NB4 (cell line): ENCODE measurements at regions not wholly inside any gene's neighbourhood (a gene's known extent, or its start where the extent isn't known, plus 50 kb on each side); places are given as distances from the start of the nearest gene placed in this dataset.

ENCODE experiments used
- DNase-seq: peaks from one replicate; pipeline ENCODE4 v3.0.0; 2010; ENCODE audit warnings: low read depth
- H3K4me3 ChIP-seq: one replicate; pipeline ENCODE4 v1.5.1; 2011; ENCODE audit warnings: mild to moderate bottlenecking, low read depth, low read length, moderate library complexity
- CTCF ChIP-seq: IDR thresholded peaks from one replicate; pipeline ENCODE4 v1.5.1; 2012; ENCODE audit warnings: low read depth, low read length
- MAX ChIP-seq: IDR thresholded peaks from 2 replicates; pipeline ENCODE4 v1.6.1; 2011; ENCODE audit warnings: low read depth, low read length
- MYC ChIP-seq: IDR thresholded peaks from 2 replicates; pipeline ENCODE4 v1.6.1; 2011; ENCODE audit warnings: low read depth, low read length
- POLR2A ChIP-seq: IDR thresholded peaks from 2 replicates; pipeline ENCODE4 v1.6.1; 2011; ENCODE audit warnings: mild to moderate bottlenecking; ENCODE audit not compliant: insufficient read length; ENCODE audit errors: extremely low read depth

GRCh38 chr7:67743501-67743900 lies 746.9 kb downstream of the TYW1 start:
- no peak for TF ChIP-seq MAX
- no peak for DNase-seq

GRCh38 chr7:67752227-67752626 lies 755.6 kb downstream of the TYW1 start:
- H3K4me3 ChIP-seq: no peak overlapping the region
- TF ChIP-seq POLR2A (no peak), CTCF (no peak), MAX (no peak), MYC (no peak)
- DNase-seq: no peak

More at GRCh38 chr7:67743501-67743900, 746.9 kb downstream of the TYW1 start:
- H3K4me3 ChIP-seq: no peak overlapping the region

GRCh38 chr7:67753891-67754290 lies 757.3 kb downstream of the TYW1 start:
- TF ChIP-seq MYC: no peak
- TF ChIP-seq MAX: no peak
- no peak for TF ChIP-seq CTCF
- no peak for TF ChIP-seq POLR2A
- no peak for DNase-seq
- no peak overlapping the region for H3K4me3 ChIP-seq

- no peak for TF ChIP-seq POLR2A
- no peak for TF ChIP-seq CTCF
- no peak for TF ChIP-seq MYC
- no peak for TF ChIP-seq MAX
- no peak for DNase-seq
- no peak overlapping the region for H3K4me3 ChIP-seq
Measured at GRCh38 chr7:67754651-67755050, 758.0 kb downstream of the TYW1 start.

GRCh38 chr7:67758551-67758950 lies 761.9 kb downstream of the TYW1 start:
- no peak overlapping the region for H3K4me3 ChIP-seq
- DNase-seq: no peak
- TF ChIP-seq POLR2A (no peak), MAX (no peak), MYC (no peak), CTCF (no peak)

- no peak overlapping the region for H3K4me3 ChIP-seq
- DNase-seq: no peak
- no peak for TF ChIP-seq CTCF
- TF ChIP-seq POLR2A: no peak
- TF ChIP-seq MAX: no peak
- TF ChIP-seq MYC: no peak
Measured at GRCh38 chr7:67760971-67761370, 764.3 kb downstream of the TYW1 start.
